ENCODE measurements at regions not wholly inside any gene's neighbourhood (a gene's known extent, or its start where the extent isn't known, plus 50 kb on each side); places are given as distances from the start of the nearest gene placed in this dataset.

DNA sequence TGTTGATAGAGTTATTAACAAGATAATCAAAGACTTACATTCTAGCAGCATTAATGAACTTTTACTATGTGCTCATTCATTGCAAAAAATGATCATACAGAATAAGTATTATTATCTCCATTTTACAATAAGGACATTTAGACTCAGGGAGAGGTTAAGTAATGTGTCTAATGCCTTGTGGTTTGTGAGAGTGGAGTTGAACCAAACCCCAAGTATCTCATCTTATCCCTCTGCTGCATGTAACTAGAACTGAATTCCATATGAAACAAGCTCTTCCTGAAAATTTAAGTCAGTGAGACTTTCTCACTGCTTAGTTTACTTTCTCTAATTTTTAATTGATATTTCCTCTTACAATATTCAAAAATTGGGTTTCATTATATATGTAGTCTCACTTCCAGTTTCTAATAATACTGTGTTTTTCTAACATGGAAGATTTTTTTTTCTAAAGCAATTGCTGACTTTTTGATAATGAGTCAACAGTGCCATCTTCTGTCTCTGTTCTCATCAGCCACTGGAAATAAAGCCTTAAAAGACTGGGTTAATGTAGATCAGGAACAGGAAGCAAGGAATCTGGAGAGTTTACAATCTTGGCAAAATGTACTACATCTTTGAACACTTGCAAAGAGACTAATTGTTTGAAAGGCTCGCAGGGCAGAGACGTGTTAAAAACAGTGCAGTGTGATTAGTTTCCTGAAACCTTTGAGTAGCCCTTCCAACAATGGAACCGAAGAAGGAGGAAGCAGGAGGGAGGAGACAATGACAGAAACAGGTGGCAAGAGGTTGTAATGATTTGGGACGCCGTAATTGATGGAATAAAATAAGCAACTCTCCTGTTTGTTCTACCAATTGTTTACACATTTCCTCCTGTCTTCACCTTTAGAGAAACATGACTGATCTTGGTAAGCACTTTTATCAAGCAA is 567.6 kb downstream of the MRPL39 start:
- TF ChIP-seq, protein P1, sequence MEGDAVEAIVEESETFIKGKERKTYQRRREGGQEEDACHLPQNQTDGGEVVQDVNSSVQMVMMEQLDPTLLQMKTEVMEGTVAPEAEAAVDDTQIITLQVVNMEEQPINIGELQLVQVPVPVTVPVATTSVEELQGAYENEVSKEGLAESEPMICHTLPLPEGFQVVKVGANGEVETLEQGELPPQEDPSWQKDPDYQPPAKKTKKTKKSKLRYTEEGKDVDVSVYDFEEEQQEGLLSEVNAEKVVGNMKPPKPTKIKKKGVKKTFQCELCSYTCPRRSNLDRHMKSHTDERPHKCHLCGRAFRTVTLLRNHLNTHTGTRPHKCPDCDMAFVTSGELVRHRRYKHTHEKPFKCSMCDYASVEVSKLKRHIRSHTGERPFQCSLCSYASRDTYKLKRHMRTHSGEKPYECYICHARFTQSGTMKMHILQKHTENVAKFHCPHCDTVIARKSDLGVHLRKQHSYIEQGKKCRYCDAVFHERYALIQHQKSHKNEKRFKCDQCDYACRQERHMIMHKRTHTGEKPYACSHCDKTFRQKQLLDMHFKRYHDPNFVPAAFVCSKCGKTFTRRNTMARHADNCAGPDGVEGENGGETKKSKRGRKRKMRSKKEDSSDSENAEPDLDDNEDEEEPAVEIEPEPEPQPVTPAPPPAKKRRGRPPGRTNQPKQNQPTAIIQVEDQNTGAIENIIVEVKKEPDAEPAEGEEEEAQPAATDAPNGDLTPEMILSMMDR (IDR thresholded peaks at IDR 0.05) = peak; percentile 20 to 48 (median 33)
- TF ChIP-seq POLR2AphosphoS5 (IDR thresholded peaks at IDR 0.05) (no peak), POLR2A (IDR thresholded peaks at IDR 0.05) (no peak), EP300 (IDR thresholded peaks at IDR 0.05; ENCODE audit: low read depth) (no peak)

Data from transverse colon (tissue), 4 donors.